ENCODE measurements at regions not wholly inside any gene's neighbourhood (a gene's known extent, or its start where the extent isn't known, plus 50 kb on each side); places are given as distances from the start of the nearest gene placed in this dataset.

DNA sequence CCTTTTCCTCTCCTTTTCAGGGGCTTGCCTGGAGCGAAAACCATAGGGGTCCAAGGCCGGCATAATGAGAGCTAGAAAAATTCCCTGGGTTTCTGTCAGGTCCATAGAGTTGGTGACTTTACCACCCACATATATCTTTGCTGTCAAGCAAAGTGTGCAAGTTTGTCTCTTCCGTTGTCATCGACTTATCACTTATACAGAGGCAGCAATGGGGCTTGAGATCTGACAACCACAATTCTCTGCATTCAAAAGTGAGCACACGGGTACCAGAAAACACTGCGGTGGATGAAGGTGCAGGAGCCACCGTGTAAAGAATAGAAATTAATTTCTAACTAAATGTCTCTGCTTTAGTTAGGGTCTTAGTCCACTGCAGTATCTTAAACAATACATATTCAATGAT is 162.3 kb downstream of the DAD1 start:
- no peak for ATAC-seq
- Histone ChIP-seq H3K4me3 (no peak overlapping the region), H3K27me3 (no peaks in the 10 kb centered on the region), H3K9me3 (no peaks in the 10 kb centered on the region), H3K36me3 (no peaks in the 10 kb centered on the region), H3K27ac (no peak overlapping the region), H3K4me1 (peaks cover 4 to 35% (median 17%) of the 10 kb centered on the region in 9 donors)
- no peak for DNase-seq
- intact Hi-C loops (cut with DNase I): no loop called here
- TF ChIP-seq, protein P1, sequence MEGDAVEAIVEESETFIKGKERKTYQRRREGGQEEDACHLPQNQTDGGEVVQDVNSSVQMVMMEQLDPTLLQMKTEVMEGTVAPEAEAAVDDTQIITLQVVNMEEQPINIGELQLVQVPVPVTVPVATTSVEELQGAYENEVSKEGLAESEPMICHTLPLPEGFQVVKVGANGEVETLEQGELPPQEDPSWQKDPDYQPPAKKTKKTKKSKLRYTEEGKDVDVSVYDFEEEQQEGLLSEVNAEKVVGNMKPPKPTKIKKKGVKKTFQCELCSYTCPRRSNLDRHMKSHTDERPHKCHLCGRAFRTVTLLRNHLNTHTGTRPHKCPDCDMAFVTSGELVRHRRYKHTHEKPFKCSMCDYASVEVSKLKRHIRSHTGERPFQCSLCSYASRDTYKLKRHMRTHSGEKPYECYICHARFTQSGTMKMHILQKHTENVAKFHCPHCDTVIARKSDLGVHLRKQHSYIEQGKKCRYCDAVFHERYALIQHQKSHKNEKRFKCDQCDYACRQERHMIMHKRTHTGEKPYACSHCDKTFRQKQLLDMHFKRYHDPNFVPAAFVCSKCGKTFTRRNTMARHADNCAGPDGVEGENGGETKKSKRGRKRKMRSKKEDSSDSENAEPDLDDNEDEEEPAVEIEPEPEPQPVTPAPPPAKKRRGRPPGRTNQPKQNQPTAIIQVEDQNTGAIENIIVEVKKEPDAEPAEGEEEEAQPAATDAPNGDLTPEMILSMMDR (IDR thresholded peaks at IDR 0.05): no peak
- 80 to 90% methylated on average over 7 of the region's 7 CpGs for WGBS, 2 donors

DNA sequence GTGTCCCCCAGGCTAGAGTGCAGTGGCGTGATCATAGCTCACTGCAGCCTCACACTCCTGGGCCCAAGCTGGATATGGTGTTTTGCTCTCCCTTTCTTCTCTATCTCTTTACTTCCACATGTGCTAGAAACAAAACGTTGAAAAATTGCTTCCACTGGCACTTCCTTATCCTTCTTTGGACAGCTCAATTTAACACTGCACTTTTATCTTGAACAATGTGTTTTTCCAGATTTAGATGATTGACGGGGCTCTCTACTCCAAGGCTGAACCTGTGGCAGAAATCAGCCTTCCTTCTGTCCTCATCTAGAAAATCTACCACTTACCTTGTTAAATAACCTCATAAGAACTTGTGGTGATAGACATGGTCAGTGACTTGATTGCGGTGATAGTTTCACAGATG is 165.1 kb downstream of the DAD1 start:
- intact Hi-C loops (cut with DNase I): no loop called here

DNA sequence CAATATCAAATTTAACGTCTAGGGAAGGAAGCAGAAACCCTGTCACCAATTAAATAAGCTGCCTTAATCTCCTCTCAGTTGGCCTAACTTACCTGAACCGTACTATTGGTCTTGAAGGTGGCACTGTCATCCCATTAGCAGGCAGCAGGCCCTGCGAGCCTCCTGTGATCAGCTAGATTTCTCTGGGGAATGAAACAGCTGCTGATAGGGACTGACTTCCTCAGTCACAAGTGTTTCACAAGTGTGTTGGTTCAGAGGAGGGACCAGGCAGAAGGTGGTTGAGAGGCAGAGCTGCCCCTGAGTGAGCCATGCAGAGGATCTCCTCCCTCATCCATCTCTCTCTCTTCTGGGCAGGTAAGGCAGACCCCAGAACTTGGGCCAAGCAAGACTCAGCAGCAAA is 166.8 kb downstream of the DAD1 start:
- Histone ChIP-seq H3K9me3 (no peaks in the 10 kb centered on the region), H3K27ac (no peak overlapping the region), H3K27me3 (no peaks in the 10 kb centered on the region), H3K4me1 (peaks cover 0 to 8% (median 0%) of the 10 kb centered on the region in 9 donors), H3K36me3 (no peaks in the 10 kb centered on the region), H3K4me3 (no peak overlapping the region)
- WGBS, 2 donors: 79% methylated on average over 3 of the region's 3 CpGs
- TF ChIP-seq, protein P1 (IDR thresholded peaks at IDR 0.05): no peak
- ATAC-seq (no peak), DNase-seq (no peak)
- intact Hi-C loops (cut with DNase I): no loop called here

More for the DNA sequence above, 165.1 kb downstream of the DAD1 start:
- ATAC-seq: no peak
- H3K4me3 ChIP-seq: no peak overlapping the region
- H3K36me3 ChIP-seq: no peaks in the 10 kb centered on the region
- TF ChIP-seq, protein P1 (IDR thresholded peaks at IDR 0.05): no peak
- 72 to 74% methylated on average over 4 of the region's 4 CpGs for WGBS, 2 donors
- no peak overlapping the region for H3K27ac ChIP-seq
- H3K27me3 ChIP-seq: no peaks in the 10 kb centered on the region
- peaks cover 4 to 22% (median 14%) of the 10 kb centered on the region in 9 donors for H3K4me1 ChIP-seq
- no peak for DNase-seq
- H3K9me3 ChIP-seq: no peaks in the 10 kb centered on the region

DNA sequence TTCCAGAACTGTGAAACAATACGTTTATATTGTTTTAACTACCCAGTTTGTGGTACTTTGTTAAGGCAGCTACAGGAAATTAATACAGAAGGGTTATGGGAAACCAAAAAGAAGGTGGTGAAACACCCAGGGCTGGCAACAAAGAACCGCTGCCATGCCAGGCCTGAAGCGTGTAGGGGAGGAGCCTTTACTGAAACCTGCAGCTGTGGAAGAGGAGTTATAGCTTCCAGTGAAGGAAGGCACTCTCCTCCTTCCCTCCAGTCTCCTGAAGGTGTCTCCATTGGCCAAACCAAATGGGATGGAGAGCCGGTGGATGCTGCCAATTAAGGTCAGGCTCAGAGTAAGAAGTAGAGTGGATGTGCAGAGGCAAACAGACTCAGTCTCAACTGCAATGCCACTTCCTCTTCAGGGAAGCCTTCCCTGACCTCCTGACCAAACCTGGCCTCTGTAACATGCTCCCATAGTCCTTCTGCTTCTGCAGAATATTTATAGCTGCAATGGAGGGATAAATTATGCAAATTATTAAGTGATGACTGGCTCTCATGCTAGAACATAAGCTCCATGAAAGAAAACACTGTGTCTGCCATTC is 168.3 kb downstream of the DAD1 start:
- peak in 1 of 8 donors; percentile 16 for ATAC-seq
- TF ChIP-seq, protein P1 (IDR thresholded peaks at IDR 0.05): peak in 1 of 9 donors; percentile 17

More for the DNA sequence above, 168.3 kb downstream of the DAD1 start:
- Histone ChIP-seq H3K27me3 (no peaks in the 10 kb centered on the region), H3K27ac (no peak overlapping the region), H3K4me1 (peaks cover 0 to 7% (median 0%) of the 10 kb centered on the region in 9 donors), H3K9me3 (no peaks in the 10 kb centered on the region), H3K36me3 (no peaks in the 10 kb centered on the region), H3K4me3 (no peak overlapping the region)
- no peak for DNase-seq
- intact Hi-C loops (cut with DNase I): no loop called here
- 83 to 87% methylated on average over 4 of the region's 4 CpGs for WGBS, 2 donors
